ENCODE measurements at regions not wholly inside any gene's neighbourhood (a gene's known extent, or its start where the extent isn't known, plus 50 kb on each side); places are given as distances from the start of the nearest gene placed in this dataset.

GRCh38 chr4:38582445-38582844, 81.6 kb upstream of the KLF3 start:
- POLR2A ChIA-PET, result no interaction called here
- Histone ChIP-seq H3K27ac (ENCODE audit: low read depth, low read length) (no peak overlapping the region), H2AFZ (ENCODE audit: low read depth, low read length, poor library complexity, severe bottlenecking) (no peak overlapping the region), H3K4me1 (ENCODE audit: control insufficient read depth in 1 of 2, insufficient read depth in 2 of 2, low read length in 2 of 2) (no peaks in the 10 kb centered on the region), H3K9ac (ENCODE audit: low read length) (no peak overlapping the region), H4K20me1 (ENCODE audit: insufficient read depth) (no peaks in the 10 kb centered on the region), H3K79me2 (ENCODE audit: insufficient read depth, low read length) (no peaks in the 10 kb centered on the region), H3K4me2 (ENCODE audit: low read length) (no peak overlapping the region), H3K9me2 (ENCODE audit: insufficient read depth) (no peaks in the 10 kb centered on the region), H3K9me3 (ENCODE audit: control insufficient read depth in 1 of 2, insufficient read depth in 1 of 2, low read depth in 1 of 2, low read length in 2 of 2) (no peaks in the 10 kb centered on the region), H3K36me3 (ENCODE audit: control insufficient read depth in 1 of 2, insufficient read depth in 2 of 2, low read length in 2 of 2) (no peaks in the 10 kb centered on the region), H3K4me3 (replicated peaks in 1 of 2; ENCODE audit: low read depth in 1 of 2, low read length in 2 of 2) (no peak overlapping the region), H3K27me3 (ENCODE audit: insufficient read depth, low read length) (no peaks in the 10 kb centered on the region)
- DNase-seq (ENCODE audit: low read depth, low spot score), result no peak
- RAD21 ChIA-PET (ENCODE audit: low non-redundant PET in 1 of 2, low total read pairs in 2 of 2, uncharacterized antibody in 2 of 2, unreplicated experiment in 2 of 2), result no interaction called here
- no peak for ATAC-seq
- intact Hi-C loops (cut with micrococcal nuclease), result no loop called here
- CTCF ChIA-PET, result no interaction called here
- no TSS peak for BruUV-seq (replicated peaks)
- no peak for TF ChIP-seq SRF (IDR thresholded peaks at IDR 0.05; ENCODE audit: low read depth)
- TF ChIP-seq, protein P1, sequence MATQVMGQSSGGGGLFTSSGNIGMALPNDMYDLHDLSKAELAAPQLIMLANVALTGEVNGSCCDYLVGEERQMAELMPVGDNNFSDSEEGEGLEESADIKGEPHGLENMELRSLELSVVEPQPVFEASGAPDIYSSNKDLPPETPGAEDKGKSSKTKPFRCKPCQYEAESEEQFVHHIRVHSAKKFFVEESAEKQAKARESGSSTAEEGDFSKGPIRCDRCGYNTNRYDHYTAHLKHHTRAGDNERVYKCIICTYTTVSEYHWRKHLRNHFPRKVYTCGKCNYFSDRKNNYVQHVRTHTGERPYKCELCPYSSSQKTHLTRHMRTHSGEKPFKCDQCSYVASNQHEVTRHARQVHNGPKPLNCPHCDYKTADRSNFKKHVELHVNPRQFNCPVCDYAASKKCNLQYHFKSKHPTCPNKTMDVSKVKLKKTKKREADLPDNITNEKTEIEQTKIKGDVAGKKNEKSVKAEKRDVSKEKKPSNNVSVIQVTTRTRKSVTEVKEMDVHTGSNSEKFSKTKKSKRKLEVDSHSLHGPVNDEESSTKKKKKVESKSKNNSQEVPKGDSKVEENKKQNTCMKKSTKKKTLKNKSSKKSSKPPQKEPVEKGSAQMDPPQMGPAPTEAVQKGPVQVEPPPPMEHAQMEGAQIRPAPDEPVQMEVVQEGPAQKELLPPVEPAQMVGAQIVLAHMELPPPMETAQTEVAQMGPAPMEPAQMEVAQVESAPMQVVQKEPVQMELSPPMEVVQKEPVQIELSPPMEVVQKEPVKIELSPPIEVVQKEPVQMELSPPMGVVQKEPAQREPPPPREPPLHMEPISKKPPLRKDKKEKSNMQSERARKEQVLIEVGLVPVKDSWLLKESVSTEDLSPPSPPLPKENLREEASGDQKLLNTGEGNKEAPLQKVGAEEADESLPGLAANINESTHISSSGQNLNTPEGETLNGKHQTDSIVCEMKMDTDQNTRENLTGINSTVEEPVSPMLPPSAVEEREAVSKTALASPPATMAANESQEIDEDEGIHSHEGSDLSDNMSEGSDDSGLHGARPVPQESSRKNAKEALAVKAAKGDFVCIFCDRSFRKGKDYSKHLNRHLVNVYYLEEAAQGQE (IDR thresholded peaks at IDR 0.05; ENCODE audit: low read depth), result no peak
- no peak for TF ChIP-seq ELF1 (IDR thresholded peaks at IDR 0.05; ENCODE audit: borderline replicate concordance, low read depth)
- TF ChIP-seq, protein P2, sequence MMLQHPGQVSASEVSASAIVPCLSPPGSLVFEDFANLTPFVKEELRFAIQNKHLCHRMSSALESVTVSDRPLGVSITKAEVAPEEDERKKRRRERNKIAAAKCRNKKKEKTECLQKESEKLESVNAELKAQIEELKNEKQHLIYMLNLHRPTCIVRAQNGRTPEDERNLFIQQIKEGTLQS (IDR thresholded peaks at IDR 0.05), result no peak
- TF ChIP-seq, protein P3, sequence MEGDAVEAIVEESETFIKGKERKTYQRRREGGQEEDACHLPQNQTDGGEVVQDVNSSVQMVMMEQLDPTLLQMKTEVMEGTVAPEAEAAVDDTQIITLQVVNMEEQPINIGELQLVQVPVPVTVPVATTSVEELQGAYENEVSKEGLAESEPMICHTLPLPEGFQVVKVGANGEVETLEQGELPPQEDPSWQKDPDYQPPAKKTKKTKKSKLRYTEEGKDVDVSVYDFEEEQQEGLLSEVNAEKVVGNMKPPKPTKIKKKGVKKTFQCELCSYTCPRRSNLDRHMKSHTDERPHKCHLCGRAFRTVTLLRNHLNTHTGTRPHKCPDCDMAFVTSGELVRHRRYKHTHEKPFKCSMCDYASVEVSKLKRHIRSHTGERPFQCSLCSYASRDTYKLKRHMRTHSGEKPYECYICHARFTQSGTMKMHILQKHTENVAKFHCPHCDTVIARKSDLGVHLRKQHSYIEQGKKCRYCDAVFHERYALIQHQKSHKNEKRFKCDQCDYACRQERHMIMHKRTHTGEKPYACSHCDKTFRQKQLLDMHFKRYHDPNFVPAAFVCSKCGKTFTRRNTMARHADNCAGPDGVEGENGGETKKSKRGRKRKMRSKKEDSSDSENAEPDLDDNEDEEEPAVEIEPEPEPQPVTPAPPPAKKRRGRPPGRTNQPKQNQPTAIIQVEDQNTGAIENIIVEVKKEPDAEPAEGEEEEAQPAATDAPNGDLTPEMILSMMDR (IDR thresholded peaks at IDR 0.05 in 2 of 3, conservative IDR thresholded peaks at IDR 0.05 in 1 of 3; ENCODE audit: borderline replicate concordance in 1 of 3, insufficient read depth in 1 of 3, low read depth in 2 of 3, low read length in 2 of 3), result no peak
- no peak for TF ChIP-seq ZBTB33 (IDR thresholded peaks at IDR 0.05; ENCODE audit: extremely low read depth, insufficient replicate concordance, low read length)
- no peak for TF ChIP-seq ZFX (IDR thresholded peaks at IDR 0.05)
- TF ChIP-seq EGR1 (IDR thresholded peaks at IDR 0.05; ENCODE audit: low read depth), result no peak
- TF ChIP-seq YY1 (IDR thresholded peaks at IDR 0.05; ENCODE audit: extremely low read depth, insufficient replicate concordance, low read depth, low read length), result no peak
- no peak for TF ChIP-seq MAX (IDR thresholded peaks at IDR 0.05)
- TF ChIP-seq FOSL1 (IDR thresholded peaks at IDR 0.05; ENCODE audit: low read depth), result no peak
